Loucy (cell line): ENCODE measurements at regions not wholly inside any gene's neighbourhood (a gene's known extent, or its start where the extent isn't known, plus 50 kb on each side); places are given as distances from the start of the nearest gene placed in this dataset.

Experiments used
- H2AFZ ChIP-seq: fragments of 200-600 bp; sonication (generic); 2 replicates; pipeline ENCODE4 v1.6.0; 2016; ENCODE audit warnings: antibody characterized with exemption, mild to moderate bottlenecking, low read length, moderate library complexity
- H3F3A ChIP-seq: fragments of 200-600 bp; 2 replicates; pipeline ENCODE4 v1.6.0; 2016; ENCODE audit warnings: antibody characterized with exemption, low read depth, mild to moderate bottlenecking
- H3K27me3 ChIP-seq: fragments of 200-600 bp; sonication (generic); 2 replicates; pipeline ENCODE4 v1.6.1; 2014; ENCODE audit warnings: low read length, mild to moderate bottlenecking; ENCODE audit not compliant: insufficient read depth, poor library complexity, severe bottlenecking
- H3K36me3 ChIP-seq: fragments of 200-600 bp; sonication (generic); 2 replicates; pipeline ENCODE4 v1.6.1; 2016; ENCODE audit warnings: low read length; ENCODE audit not compliant: insufficient read depth
- H3K4me1 ChIP-seq: fragments of 200-600 bp; sonication (generic); 2 replicates; pipeline ENCODE4 v1.5.1; 2014; ENCODE audit warnings: low read length, mild to moderate bottlenecking; ENCODE audit not compliant: insufficient read depth, poor library complexity, severe bottlenecking
- H3K4me2 ChIP-seq: fragments of 200-600 bp; sonication (generic); 2 replicates; pipeline ENCODE4 v1.6.0; 2014; ENCODE audit warnings: antibody characterized with exemption, low read length, low read depth, mild to moderate bottlenecking; ENCODE audit not compliant: poor library complexity, severe bottlenecking
- H3K4me3 ChIP-seq: fragments of 200-600 bp; sonication (generic); 2 replicates; pipeline ENCODE4 v1.5.1; 2014; ENCODE audit warnings: low read length, mild to moderate bottlenecking, mixed read lengths; ENCODE audit not compliant: poor library complexity, severe bottlenecking
- H3K79me2 ChIP-seq: fragments of 200-600 bp; sonication (generic); 2 replicates; pipeline ENCODE4 v1.6.1; 2014; ENCODE audit warnings: low read length; ENCODE audit not compliant: insufficient read depth
- H3K9ac ChIP-seq: fragments of 200-600 bp; sonication (generic); 2 replicates; pipeline ENCODE4 v1.6.0; 2014; ENCODE audit warnings: mild to moderate bottlenecking, low read depth, low read length, moderate library complexity; ENCODE audit not compliant: poor library complexity, severe bottlenecking
- H3K9me2 ChIP-seq: fragments of 200-600 bp; sonication (generic); replicated peaks from 2 replicates; pipeline ENCODE4 v1.6.1; 2016; ENCODE audit warnings: low read depth, low read length, mixed read lengths
- H3K9me3 ChIP-seq: fragments of 200-600 bp; sonication (generic); 2 replicates; pipeline ENCODE4 v1.6.1; 2014; ENCODE audit warnings: mild to moderate bottlenecking, antibody characterized with exemption, low read length, low read depth; ENCODE audit not compliant: insufficient read depth
- H4K20me1 ChIP-seq: fragments of 200-600 bp; sonication (generic); 2 replicates; pipeline ENCODE4 v1.6.0; 2014; ENCODE audit warnings: antibody characterized with exemption, low read length, mild to moderate bottlenecking; ENCODE audit not compliant: insufficient read depth, poor library complexity, severe bottlenecking
- CTCF ChIP-seq: fragments of 200-600 bp; sonication (generic); conservative IDR thresholded peaks from 2 replicates; pipeline ENCODE4 v1.5.1; 2014; ENCODE audit warnings: mild to moderate bottlenecking, antibody characterized with exemption, low read length
- EZH2phosphoT487 ChIP-seq: fragments of 200-600 bp; IDR thresholded peaks from 2 replicates; pipeline ENCODE4 v1.6.1; 2018; ENCODE audit warnings: antibody characterized with exemption, mild to moderate bottlenecking, moderate library complexity, borderline replicate concordance

- Histone ChIP-seq H3K9me3 (no peaks in the 10 kb centered on the region), H3K27me3 (no peaks in the 10 kb centered on the region), H3K9me2 (no peaks in the 10 kb centered on the region), H3K4me2 (no peak overlapping the region), H2AFZ (no peak overlapping the region), H3K9ac (no peak overlapping the region), H3K79me2 (no peaks in the 10 kb centered on the region), H3F3A (no peaks in the 10 kb centered on the region), H4K20me1 (no peaks in the 10 kb centered on the region), H3K36me3 (no peaks in the 10 kb centered on the region), H3K4me1 (no peaks in the 10 kb centered on the region), H3K4me3 (no peak overlapping the region)
- TF ChIP-seq CTCF (no peak), EZH2phosphoT487 (no peak)
Measured at GRCh38 chr4:136414981-136415380, 1117.3 kb downstream of the PCDH18 start.

- Histone ChIP-seq H3F3A (no peaks in the 10 kb centered on the region), H3K36me3 (no peaks in the 10 kb centered on the region), H2AFZ (no peak overlapping the region), H3K9ac (no peak overlapping the region), H3K4me1 (no peaks in the 10 kb centered on the region), H4K20me1 (no peaks in the 10 kb centered on the region), H3K79me2 (no peaks in the 10 kb centered on the region), H3K4me3 (no peak overlapping the region), H3K9me3 (no peaks in the 10 kb centered on the region), H3K4me2 (no peak overlapping the region), H3K27me3 (no peaks in the 10 kb centered on the region), H3K9me2 (no peaks in the 10 kb centered on the region)
- TF ChIP-seq CTCF (no peak), EZH2phosphoT487 (no peak)
Measured at GRCh38 chr4:136412708-136413107, 1119.6 kb downstream of the PCDH18 start.

- no peaks in the 10 kb centered on the region for H3K9me2 ChIP-seq
- H3F3A ChIP-seq, result no peaks in the 10 kb centered on the region
- H3K36me3 ChIP-seq, result no peaks in the 10 kb centered on the region
- H3K9me3 ChIP-seq, result 0 out of 2 replicates have a peak, but pooled peaks cover under 1% of the 10 kb centered on the region
- H3K4me1 ChIP-seq, result no peaks in the 10 kb centered on the region
- no peaks in the 10 kb centered on the region for H3K79me2 ChIP-seq
- H4K20me1 ChIP-seq, result no peaks in the 10 kb centered on the region
- no peak overlapping the region for H3K4me2 ChIP-seq
- H3K4me3 ChIP-seq, result no peak overlapping the region
- no peak overlapping the region for H2AFZ ChIP-seq
- H3K9ac ChIP-seq, result no peak overlapping the region
- TF ChIP-seq CTCF (no peak), EZH2phosphoT487 (no peak)
- H3K27me3 ChIP-seq, result no peaks in the 10 kb centered on the region
Measured at GRCh38 chr4:136400829-136401228, 1131.5 kb downstream of the PCDH18 start.
